HK-2 (cell line): ENCODE measurements at regions not wholly inside any gene's neighbourhood (a gene's known extent, or its start where the extent isn't known, plus 50 kb on each side); places are given as distances from the start of the nearest gene placed in this dataset.
"Not testable (repeated sequence)": the region's sequence is repeated elsewhere in the genome, so short reads cannot be mapped to it uniquely, and the experiment has no call there.

Source experiments
- DNase-seq: peaks from one replicate; pipeline ENCODE4 v3.0.0-alpha.2; 2018; ENCODE audit not compliant: unreplicated experiment

- no peak for DNase-seq
Observed at GRCh38 chr17:63019138-63019873, 53.3 kb downstream of the TANC2 start.

GRCh38 chr17:63022567-63022966, 56.5 kb downstream of the TANC2 start:
- no peak for DNase-seq

- no peak for DNase-seq
Observed at GRCh38 chr17:63023049-63023448, 57.0 kb downstream of the TANC2 start.

GRCh38 chr17:63024201-63024600, 58.2 kb downstream of the TANC2 start:
- DNase-seq: no peak

- DNase-seq: no peak
Observed at GRCh38 chr17:63024716-63025115, 58.7 kb downstream of the TANC2 start.

- DNase-seq: not testable (repeated sequence)
Observed at GRCh38 chr17:63025637-63026036, 59.6 kb downstream of the TANC2 start.

- no peak for DNase-seq
Observed at GRCh38 chr17:63029541-63029940, 63.5 kb downstream of the TANC2 start.

- no peak for DNase-seq
Observed at GRCh38 chr17:63032142-63032541, 66.1 kb downstream of the TANC2 start.

- DNase-seq: no peak
Observed at GRCh38 chr17:63033142-63033541, 67.1 kb downstream of the TANC2 start.

- no peak for DNase-seq
Observed at GRCh38 chr17:63035271-63035670, 69.2 kb downstream of the TANC2 start.

- DNase-seq: no peak
Observed at GRCh38 chr17:63035695-63036094, 69.7 kb downstream of the TANC2 start.

- no peak for DNase-seq
Observed at GRCh38 chr17:63039342-63039741, 73.3 kb downstream of the TANC2 start.

- no peak for DNase-seq
Observed at GRCh38 chr17:63039899-63040602, 74.0 kb downstream of the TANC2 start.

- no peak for DNase-seq
Observed at GRCh38 chr17:63040816-63041215, 74.8 kb downstream of the TANC2 start.

GRCh38 chr17:63041251-63041650, 75.2 kb downstream of the TANC2 start:
- DNase-seq: no peak

- DNase-seq: no peak
Observed at GRCh38 chr17:63041722-63042121, 75.7 kb downstream of the TANC2 start.

GRCh38 chr17:63042256-63042812, 76.3 kb downstream of the TANC2 start:
- no peak for DNase-seq

GRCh38 chr17:63057560-63057959, 91.5 kb downstream of the TANC2 start:
- DNase-seq: not testable (repeated sequence)

GRCh38 chr17:63066158-63066813, 100.3 kb downstream of the TANC2 start:
- DNase-seq: no peak

- no peak for DNase-seq
Observed at GRCh38 chr17:63069245-63069644, 103.2 kb downstream of the TANC2 start.

GRCh38 chr17:63070031-63070430, 104.0 kb downstream of the TANC2 start:
- no peak for DNase-seq

GRCh38 chr17:63071797-63072196, 105.8 kb downstream of the TANC2 start:
- DNase-seq: no peak

GRCh38 chr17:63075969-63076368, 109.9 kb downstream of the TANC2 start:
- no peak for DNase-seq
